Adrenal gland (tissue), 9 donors: ENCODE measurements at regions not wholly inside any gene's neighbourhood (a gene's known extent, or its start where the extent isn't known, plus 50 kb on each side); places are given as distances from the start of the nearest gene placed in this dataset.

Source experiments
- DNase-seq, 7 donors: peaks; one replicate each; pipeline ENCODE4 v3.0.0-alpha.2; 2019 to 2020
- H3K27ac ChIP-seq, 5 donors: fragments of 200-600 bp; sonication (generic) in 4 of 5; 1 replicate in 3 of 5; 2 replicates in 2 of 5; pipeline versions ENCODE4 v1.5.1 to v1.8.0; 2016 to 2020; ENCODE audit warnings: mild to moderate bottlenecking in 1 of 5
- H3K27me3 ChIP-seq: fragments of 200-600 bp; 2 replicates; pipeline ENCODE4 v1.8.0; 2021
- H3K36me3 ChIP-seq, 2 donors: fragments of 200-600 bp; replicated peaks in 1 of 2; 1 replicate in 1 of 2; 2 replicates in 1 of 2; pipeline versions ENCODE4 v1.5.1 to v1.8.0; 2018 to 2022
- H3K4me1 ChIP-seq, 2 donors: fragments of 200-600 bp; replicated peaks in 1 of 2; 1 replicate in 1 of 2; 2 replicates in 1 of 2; pipeline versions ENCODE4 v1.5.1 to v1.8.0; 2018 to 2021
- H3K4me3 ChIP-seq, 4 donors: fragments of 200-600 bp; sonication (generic) in 3 of 4; one replicate each; pipeline ENCODE4 v1.5.1; 2016 to 2018
- H3K9me3 ChIP-seq, 3 donors: fragments of 200-600 bp; sonication (generic) in 1 of 3; replicated peaks in 1 of 3; 1 replicate in 2 of 3; 2 replicates in 1 of 3; pipeline versions ENCODE4 v1.5.1 to v1.8.0; 2016 to 2021
- POLR2A ChIP-seq, 2 donors: fragments of 450-650 bp; IDR thresholded peaks; one replicate each; pipeline ENCODE4 v1.6.1; 2017; ENCODE audit warnings: antibody characterized with exemption in 2 of 2, mild to moderate bottlenecking in 2 of 2, moderate library complexity in 1 of 2
- WGBS, 4 donors: extraction: QIAGEN DNeasy Blood & Tissue Kit in 2 of 4; methylation state at CpG; one replicate each; pipeline versions ENCODE4 v1.1.5 to v1.1.7; 2013 to 2017; 5-methylcytosine and 5-hydroxymethylcytosine counted together
- intact Hi-C, 2 donors: fragments of 100-400 bp; cut with DNase I; formaldehyde crosslinking; loops; one replicate each; pipeline versions ENCODE4 v1.14.1 to v1.15.0; 2022 to 2023
- TF ChIP-seq, protein P1 (sequence below), 6 experiments: fragments of 450-650 bp in 4 of 6; fragments of 200-600 bp in 2 of 6; sonication (generic) in 1 of 6; IDR thresholded peaks; 1 replicate in 5 of 6; 2 replicates in 1 of 6; pipeline versions ENCODE4 v1.5.1 to v1.8.0; 2016 to 2021; ENCODE audit warnings: antibody characterized with exemption in 6 of 6, mild to moderate bottlenecking in 2 of 6, moderate library complexity in 1 of 6
- donor health status: healthy with polysubstance abuse.
- donor health status: Bipolar disorder and iron deficiency.
- donor health status: DM: yes; HTN: yes; CAD: no.
- donor health status: DM: no; HTN: no; CAD: no.
- donor health status: DM: no; HTN: no; CAD: no.

DNA sequence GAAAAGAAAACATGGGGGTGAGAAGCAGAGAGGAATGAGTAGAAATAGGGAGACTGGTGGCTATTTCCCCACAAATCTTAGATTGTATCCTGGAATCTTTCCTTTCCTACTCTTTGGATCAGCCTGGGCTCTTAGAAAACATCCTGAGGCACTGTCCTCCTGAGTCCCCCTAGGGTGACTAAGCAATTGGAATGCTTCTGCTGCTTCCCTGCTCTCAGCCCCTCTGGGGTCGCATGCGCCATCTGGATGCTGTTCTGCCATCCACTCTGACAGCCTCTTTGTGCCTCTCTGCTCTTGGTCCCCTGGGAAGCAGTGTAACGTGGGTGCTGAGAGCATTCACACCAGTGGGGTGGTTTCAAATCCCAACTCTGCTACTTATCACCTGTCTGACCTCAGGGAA lies 443.0 kb downstream of the SIPA1L2 start:
- Histone ChIP-seq H3K9me3 (no peaks in the 10 kb centered on the region), H3K36me3 (no peaks in the 10 kb centered on the region), H3K4me3 (no peak overlapping the region), H3K27ac (no peak overlapping the region), H3K4me1 (no peaks in the 10 kb centered on the region), H3K27me3 (no peaks in the 10 kb centered on the region)
- TF ChIP-seq, protein P1, sequence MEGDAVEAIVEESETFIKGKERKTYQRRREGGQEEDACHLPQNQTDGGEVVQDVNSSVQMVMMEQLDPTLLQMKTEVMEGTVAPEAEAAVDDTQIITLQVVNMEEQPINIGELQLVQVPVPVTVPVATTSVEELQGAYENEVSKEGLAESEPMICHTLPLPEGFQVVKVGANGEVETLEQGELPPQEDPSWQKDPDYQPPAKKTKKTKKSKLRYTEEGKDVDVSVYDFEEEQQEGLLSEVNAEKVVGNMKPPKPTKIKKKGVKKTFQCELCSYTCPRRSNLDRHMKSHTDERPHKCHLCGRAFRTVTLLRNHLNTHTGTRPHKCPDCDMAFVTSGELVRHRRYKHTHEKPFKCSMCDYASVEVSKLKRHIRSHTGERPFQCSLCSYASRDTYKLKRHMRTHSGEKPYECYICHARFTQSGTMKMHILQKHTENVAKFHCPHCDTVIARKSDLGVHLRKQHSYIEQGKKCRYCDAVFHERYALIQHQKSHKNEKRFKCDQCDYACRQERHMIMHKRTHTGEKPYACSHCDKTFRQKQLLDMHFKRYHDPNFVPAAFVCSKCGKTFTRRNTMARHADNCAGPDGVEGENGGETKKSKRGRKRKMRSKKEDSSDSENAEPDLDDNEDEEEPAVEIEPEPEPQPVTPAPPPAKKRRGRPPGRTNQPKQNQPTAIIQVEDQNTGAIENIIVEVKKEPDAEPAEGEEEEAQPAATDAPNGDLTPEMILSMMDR (IDR thresholded peaks at IDR 0.05): no peak
- no peak for TF ChIP-seq POLR2A (IDR thresholded peaks at IDR 0.05)
- WGBS, 4 donors: 74 to 96% (median 89%) methylated on average over 3 of the region's 3 CpGs; no CpG with 5 or more reads in 1 of the 4 donors
- no peak for DNase-seq
- intact Hi-C loops: no loop called here

DNA sequence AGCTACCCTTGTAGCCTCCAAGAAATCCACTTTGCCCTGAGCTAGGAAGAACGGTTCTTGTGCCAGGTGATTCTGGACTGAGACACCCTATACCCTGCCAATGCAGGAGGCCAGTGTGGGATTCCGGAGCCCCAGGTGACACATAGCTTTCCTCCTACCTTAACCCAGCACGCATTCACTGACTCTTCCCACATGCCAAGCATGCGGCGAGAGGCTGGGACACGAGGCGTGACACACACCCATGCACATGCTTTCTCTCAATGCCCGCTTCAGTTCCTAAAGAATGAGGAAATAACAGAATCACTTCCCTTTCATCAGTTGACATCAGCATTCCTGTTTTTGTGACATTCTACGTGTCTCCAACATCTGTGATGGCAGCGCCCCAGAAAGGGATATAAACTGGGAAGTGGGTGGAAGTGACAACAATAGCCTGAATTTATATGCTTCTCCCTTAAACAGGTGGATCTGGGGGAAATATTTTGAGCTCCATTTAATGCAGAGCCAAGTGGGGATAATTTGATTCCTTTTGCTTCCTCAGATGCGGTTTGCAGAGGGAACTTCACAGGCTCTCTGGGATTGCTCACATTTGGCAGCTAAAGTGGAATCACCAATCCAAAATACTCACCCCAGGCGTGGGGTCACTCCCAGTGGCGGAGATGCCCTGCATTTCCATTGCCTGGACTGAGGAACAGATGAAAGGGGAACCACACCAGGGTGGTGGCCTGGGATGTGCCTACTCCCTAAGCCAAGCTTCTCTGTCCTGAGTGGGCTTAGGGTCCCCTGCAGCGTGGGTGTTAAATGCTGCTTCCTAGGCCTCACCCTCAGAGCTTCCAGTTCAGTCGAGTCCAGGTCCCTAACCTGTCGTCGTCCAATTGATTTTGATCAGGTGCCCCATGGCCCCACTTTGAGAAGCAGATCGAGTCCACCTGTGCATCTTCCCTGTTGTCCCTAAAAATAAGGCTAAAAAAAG lies 445.1 kb downstream of the SIPA1L2 start:
- 84 to 91% (median 85%) methylated on average over 18 of the region's 18 CpGs for WGBS, 4 donors
- no peaks in the 10 kb centered on the region for H3K9me3 ChIP-seq
- no peak overlapping the region for H3K27ac ChIP-seq
- no peak overlapping the region for H3K4me3 ChIP-seq
- peak in 1 of 7 donors; percentile 13 for DNase-seq
- H3K4me1 ChIP-seq: no peaks in the 10 kb centered on the region
- intact Hi-C loops: no loop called here
- TF ChIP-seq, protein P1 (IDR thresholded peaks at IDR 0.05): no peak
- TF ChIP-seq POLR2A (IDR thresholded peaks at IDR 0.05): no peak
- no peaks in the 10 kb centered on the region for H3K27me3 ChIP-seq
- no peaks in the 10 kb centered on the region for H3K36me3 ChIP-seq

DNA sequence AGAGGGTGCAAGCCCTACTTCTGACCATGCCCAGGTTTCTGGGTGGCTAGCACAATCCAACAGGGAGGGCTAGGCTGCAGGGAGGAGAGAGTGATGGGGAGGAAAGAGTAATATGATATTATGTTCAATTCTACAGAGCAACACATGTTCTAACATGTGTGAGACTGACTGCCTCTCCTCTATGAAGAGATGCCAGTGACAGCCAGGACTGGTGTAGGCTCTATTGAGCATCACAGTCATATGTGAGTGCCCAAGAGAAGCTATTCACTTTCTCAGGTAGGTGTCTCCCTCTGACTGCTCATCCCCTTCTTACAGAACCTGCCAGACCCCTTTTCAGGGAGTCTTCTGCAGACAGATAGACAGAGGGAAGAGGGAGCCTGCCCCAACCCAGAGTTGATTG lies 446.1 kb downstream of the SIPA1L2 start:
- no peaks in the 10 kb centered on the region for H3K36me3 ChIP-seq
- no peak overlapping the region for H3K4me3 ChIP-seq
- no peaks in the 10 kb centered on the region for H3K4me1 ChIP-seq
- H3K27me3 ChIP-seq: no peaks in the 10 kb centered on the region
- DNase-seq: no peak
- TF ChIP-seq, protein P1 (IDR thresholded peaks at IDR 0.05): no peak
- no peak for TF ChIP-seq POLR2A (IDR thresholded peaks at IDR 0.05)
- intact Hi-C loops: no loop called here
- no peaks in the 10 kb centered on the region for H3K9me3 ChIP-seq
- H3K27ac ChIP-seq: no peak overlapping the region

DNA sequence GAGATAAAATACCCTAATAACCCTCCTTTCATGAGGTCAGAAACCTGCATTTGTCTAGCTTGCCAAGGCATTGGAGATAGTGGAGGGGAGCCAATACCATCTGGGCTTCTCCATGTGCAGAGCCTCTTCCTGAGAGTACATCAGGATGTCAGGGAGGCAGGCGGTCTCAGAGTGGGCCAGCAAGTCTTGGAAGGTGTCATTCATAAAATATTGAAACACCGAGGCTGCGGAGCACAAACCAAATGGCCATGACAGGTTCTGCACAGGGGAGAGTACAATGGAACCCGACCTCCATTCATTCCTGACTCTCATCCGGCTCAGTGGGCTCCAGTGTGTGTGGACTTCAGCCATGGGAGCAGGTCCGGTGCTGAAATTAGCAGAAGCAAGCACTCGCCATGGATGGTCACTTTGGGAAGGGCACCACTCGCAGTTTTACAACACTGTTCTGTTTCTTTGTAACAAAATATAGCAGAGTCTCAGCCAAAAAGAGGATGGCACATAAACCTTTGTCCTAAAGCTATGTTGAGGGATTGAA lies 446.6 kb downstream of the SIPA1L2 start:
- H3K9me3 ChIP-seq: no peaks in the 10 kb centered on the region
- whole genome bisulfite sequencing, 4 donors: 72 to 88% (median 78%) methylated on average over 6 to 8 of the region's 8 CpGs
- intact Hi-C loops: no loop called here
- H3K27ac ChIP-seq: no peak overlapping the region
- DNase-seq: no peak
- no peak for TF ChIP-seq POLR2A (IDR thresholded peaks at IDR 0.05)
- TF ChIP-seq, protein P1 (IDR thresholded peaks at IDR 0.05): no peak
- no peaks in the 10 kb centered on the region for H3K27me3 ChIP-seq
- H3K4me3 ChIP-seq: no peak overlapping the region
- no peaks in the 10 kb centered on the region for H3K36me3 ChIP-seq
- H3K4me1 ChIP-seq: no peaks in the 10 kb centered on the region
